Fibroblast of mammary gland (primary cell): ENCODE measurements at regions not wholly inside any gene's neighbourhood (a gene's known extent, or its start where the extent isn't known, plus 50 kb on each side); places are given as distances from the start of the nearest gene placed in this dataset.

Experiments
- DNase-seq: peaks from one replicate; pipeline ENCODE4 v3.0.0-alpha.2; 2010; ENCODE audit warnings: low read depth
- H3K4me3 ChIP-seq: 2 replicates; pipeline ENCODE4 v1.5.1; 2011; ENCODE audit warnings: low read depth, mild to moderate bottlenecking, low read length, moderate library complexity; ENCODE audit not compliant: control insufficient read depth
- TF ChIP-seq, protein P1 (sequence below): conservative IDR thresholded peaks from 2 replicates; pipeline ENCODE4 v1.5.1; 2011; ENCODE audit warnings: low read depth, low read length, inconsistent platforms; ENCODE audit not compliant: control insufficient read depth, insufficient read depth

DNA sequence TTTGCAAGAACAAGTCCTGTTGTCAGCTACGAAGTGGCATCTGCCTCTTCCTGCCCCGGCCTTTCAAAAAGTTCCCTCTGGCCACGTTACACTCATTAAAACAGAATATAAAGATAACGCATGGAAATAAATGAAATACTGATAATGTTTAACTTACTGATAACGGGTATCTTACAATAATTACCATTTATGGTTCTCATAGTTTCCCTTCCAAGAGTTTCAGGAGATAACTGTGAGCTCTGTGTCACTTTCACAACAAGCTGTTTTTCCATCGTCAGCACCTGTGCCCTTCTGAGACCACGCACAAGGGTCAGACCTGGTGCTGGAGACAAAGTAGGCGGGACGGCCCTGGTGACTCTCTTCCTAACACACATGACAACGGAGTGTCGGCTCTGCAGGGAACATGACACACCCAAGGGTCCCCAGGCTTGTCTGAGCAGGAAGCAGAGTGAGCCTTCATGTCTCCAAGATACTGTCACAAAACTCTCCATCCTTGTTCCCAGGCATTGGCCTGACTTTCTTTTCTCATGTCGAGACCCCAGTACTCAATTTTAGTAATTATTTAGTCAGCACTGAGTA, 86.2 kb upstream of the THBS2 start:
- H3K4me3 ChIP-seq = no peak overlapping the region
- TF ChIP-seq, protein P1, sequence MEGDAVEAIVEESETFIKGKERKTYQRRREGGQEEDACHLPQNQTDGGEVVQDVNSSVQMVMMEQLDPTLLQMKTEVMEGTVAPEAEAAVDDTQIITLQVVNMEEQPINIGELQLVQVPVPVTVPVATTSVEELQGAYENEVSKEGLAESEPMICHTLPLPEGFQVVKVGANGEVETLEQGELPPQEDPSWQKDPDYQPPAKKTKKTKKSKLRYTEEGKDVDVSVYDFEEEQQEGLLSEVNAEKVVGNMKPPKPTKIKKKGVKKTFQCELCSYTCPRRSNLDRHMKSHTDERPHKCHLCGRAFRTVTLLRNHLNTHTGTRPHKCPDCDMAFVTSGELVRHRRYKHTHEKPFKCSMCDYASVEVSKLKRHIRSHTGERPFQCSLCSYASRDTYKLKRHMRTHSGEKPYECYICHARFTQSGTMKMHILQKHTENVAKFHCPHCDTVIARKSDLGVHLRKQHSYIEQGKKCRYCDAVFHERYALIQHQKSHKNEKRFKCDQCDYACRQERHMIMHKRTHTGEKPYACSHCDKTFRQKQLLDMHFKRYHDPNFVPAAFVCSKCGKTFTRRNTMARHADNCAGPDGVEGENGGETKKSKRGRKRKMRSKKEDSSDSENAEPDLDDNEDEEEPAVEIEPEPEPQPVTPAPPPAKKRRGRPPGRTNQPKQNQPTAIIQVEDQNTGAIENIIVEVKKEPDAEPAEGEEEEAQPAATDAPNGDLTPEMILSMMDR = no peak
- no peak for DNase-seq

GRCh38 chr6:169339025-169339424, 85.4 kb upstream of the THBS2 start:
- H3K4me3 ChIP-seq = no peak overlapping the region
- TF ChIP-seq, protein P1 = no peak
- DNase-seq = no peak

DNA sequence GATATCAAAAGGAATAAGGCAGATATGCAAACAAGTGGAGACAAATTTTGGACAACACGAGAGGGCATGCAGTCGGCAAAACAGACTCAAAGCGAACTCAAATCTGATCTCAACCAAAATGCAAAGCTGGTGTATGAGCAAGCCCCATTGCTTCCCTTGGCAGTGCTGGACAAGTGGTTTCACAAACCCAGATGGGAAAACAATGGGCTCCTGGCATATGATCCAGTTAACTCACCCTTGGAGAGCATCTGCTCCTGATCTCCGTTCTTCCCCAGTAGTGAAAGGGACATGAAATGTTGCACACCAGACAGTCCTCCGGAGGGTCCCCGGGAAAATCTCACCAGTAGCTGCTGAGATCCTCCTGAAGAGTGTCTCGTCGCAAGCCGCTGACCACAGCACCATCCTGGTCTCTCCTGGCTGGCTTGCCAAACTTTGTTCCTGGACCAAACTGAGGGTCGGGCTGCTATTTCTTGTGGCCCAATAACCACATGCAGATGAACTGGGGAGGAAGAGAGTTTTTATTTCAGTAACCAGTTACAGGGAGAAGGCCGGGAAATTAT, 84.3 kb upstream of the THBS2 start:
- H3K4me3 ChIP-seq = no peak overlapping the region
- peak; percentile 40 for DNase-seq
- TF ChIP-seq, protein P1 = no peak

DNA sequence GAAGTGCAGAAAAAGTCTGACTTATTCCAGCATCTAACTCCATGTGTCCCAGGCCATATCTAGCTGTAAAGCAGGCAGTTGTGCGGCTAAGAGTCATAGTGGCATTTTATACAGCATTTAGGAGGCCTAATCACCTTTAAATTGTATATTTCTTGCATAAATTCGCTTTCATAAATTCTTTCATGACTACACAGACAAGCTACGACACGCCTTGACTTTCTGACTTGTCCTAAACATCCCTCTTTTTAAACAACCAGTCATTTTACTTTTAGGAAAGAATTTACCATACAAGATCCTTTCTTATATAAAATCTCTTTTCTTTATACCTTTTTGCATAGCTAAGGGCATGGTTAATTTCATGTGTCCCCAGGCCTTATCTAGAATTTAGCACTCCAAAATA, 81.7 kb upstream of the THBS2 start:
- no peak overlapping the region for H3K4me3 ChIP-seq
- TF ChIP-seq, protein P1 = no peak
- no peak for DNase-seq

DNA sequence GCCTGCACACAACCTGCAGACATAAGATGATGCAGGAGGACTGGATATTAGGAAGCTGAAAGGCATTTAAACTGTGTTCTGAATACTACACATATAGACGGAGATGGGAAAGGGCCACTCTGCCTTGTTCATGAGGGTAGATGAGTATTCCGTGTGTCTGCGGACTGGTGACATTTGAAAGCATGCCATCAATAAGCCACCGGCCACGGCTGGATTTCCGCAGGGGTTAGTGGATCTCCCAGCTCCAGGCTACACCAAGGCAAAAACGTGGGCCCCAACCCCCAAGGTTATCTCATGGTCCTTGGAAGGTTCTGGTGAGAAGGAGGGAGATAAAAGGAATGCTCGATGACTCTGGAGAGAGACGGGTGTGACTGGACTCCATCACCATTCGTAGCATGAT, 78.6 kb upstream of the THBS2 start:
- DNase-seq = no peak
- no peak overlapping the region for H3K4me3 ChIP-seq
- TF ChIP-seq, protein P1 = no peak

- TF ChIP-seq, protein P1 = no peak
- H3K4me3 ChIP-seq = no peak overlapping the region
- peak; percentile 87 for DNase-seq
These were observed 74.6 kb upstream of the THBS2 start for GRCh38 chr6:169328112-169328801.
